Stimulated activated CD8-positive, alpha-beta memory T cell treated with anti-CD3 and anti-CD28 coated beads, Interleukin-7, amount 100 ng/mL, for 4 hours (primary cell): ENCODE measurements at regions not wholly inside any gene's neighbourhood (a gene's known extent, or its start where the extent isn't known, plus 50 kb on each side); places are given as distances from the start of the nearest gene placed in this dataset.

Experiments
- DNase-seq, 2 donors: peaks; one replicate each; pipeline ENCODE4 v3.0.0-alpha.2; 2020; ENCODE audit warnings: low read depth in 2 of 2

DNA sequence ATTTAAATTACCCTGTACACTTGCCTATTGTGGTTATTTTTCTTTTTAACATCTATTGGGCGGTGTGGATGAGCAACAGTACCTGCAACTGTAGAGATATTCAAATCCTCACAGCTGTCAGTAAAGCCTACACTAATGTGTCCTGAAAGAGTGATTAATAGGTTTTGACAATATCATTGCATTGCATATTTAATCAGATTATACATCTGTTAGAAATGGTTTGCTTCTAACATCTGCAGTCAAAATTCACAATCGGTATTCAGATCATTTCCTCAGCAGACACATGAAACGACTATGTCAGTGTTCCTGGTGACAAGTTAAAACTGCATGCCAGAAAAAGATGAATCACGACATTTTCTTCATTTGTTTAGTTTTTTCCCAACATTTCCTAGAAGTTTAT, 254.6 kb upstream of the EPHA5 start:
- no peak for DNase-seq

DNA sequence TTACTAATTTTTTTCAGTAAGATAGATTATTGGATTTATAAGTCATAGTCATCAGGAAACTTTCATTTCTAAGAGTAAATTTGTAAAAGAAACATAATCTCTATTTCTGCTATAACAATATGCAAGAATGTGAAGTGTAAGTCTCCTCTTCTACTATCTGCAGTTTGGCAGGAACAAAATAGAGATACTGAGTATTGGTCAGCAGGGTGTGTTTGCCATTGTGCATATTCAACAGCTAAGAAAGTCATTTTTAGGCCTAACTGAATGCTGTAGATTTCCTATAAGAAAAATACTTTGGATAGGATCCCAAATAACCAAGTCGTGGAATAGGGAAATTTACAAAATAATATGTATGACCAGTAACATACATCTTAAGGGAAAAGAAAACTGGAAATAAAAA, 253.3 kb upstream of the EPHA5 start:
- no peak for DNase-seq

DNA sequence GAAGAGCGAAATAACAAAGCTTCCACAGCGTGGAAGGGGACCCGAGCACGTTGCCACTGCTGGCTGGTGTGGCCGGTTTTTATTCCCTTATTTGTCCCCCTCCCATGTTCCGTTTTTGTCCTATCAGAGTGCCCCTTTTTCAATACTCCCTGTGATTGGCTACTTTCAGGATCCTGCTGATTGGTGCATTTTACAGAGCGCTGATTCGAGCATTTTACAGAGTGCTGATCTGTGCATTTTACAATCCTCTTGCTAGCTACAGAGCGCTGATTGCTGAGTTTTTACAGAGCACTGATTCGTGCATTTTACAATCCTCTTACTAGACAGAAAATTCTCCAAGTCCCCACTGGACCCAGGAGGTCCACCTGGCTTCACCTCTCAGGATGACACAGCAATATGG, 250.9 kb upstream of the EPHA5 start:
- DNase-seq, result no peak

DNA sequence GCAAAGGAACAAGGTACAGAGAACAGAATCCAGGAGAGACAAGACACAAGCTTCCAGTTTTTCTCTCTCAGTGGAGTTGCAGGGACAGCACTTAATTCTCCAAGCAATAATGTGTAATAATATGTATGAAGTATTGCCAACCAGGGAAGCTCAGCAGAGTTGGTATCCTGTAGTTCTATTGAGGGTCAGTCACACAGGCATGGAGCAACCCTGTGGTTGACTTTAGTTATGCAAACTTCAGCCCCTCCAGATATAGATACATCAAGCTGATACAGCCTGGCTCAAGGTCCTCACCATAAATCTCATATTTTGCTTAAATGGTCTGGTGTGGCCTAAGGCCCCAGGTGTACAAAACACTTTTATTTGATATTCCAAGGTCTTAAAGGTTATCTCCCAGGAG, 248.6 kb upstream of the EPHA5 start:
- DNase-seq, result no peak

DNA sequence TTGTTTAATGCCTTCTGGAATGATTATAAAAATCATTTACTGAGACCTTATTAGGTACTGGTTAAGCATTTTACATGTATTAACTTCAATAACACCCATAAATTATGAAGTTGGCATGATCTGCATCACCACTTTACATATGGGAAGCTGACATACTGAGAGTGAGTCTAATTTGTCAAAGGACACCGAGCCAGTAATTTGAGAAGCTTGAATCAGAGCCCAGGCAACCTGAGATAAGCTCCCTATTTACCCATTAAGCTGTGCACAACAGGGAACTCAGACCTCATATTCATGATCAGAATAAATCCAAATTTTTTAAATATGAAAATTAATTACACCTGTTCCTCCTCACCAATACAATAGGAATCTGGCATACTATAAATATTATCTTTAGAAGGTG, 247.9 kb upstream of the EPHA5 start:
- no peak for DNase-seq

DNA sequence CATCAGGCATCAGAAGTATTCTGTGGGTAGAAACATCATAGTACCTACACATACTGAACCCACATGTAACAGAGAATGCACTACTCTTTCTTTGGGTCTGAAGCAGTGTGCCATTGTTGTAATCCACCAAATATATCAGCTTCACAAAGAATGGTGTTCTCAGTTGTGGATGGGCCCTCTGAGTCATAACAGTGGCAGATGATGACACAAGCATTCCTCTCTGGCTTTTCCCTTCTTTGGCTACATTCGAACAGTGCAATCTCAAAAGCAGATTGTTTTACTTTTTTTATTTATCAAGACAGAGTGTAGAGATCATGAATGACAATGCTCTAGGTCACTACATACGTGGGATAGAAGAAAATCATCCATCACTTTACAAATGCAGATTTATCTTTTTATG, 247.2 kb upstream of the EPHA5 start:
- DNase-seq, result no peak

DNA sequence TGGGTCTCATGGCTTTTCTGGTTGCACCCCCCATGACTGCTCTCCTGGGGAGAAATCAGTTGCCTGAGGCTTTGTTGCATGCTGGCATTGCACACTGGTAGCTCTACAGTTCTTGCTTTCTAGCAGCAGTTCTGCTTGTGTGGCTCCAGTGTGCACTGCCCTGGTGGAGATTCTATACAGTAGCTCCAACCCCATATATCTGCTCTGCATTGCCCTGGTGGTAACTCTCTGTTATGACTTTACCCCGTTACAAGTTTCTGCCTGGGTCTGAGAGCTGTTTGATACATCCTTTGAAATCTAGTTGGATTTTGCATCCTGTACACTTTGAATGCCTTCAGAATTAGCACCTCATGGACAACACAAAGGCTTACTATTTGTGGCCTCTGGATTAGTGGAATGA, 241.4 kb upstream of the EPHA5 start:
- no peak for DNase-seq

DNA sequence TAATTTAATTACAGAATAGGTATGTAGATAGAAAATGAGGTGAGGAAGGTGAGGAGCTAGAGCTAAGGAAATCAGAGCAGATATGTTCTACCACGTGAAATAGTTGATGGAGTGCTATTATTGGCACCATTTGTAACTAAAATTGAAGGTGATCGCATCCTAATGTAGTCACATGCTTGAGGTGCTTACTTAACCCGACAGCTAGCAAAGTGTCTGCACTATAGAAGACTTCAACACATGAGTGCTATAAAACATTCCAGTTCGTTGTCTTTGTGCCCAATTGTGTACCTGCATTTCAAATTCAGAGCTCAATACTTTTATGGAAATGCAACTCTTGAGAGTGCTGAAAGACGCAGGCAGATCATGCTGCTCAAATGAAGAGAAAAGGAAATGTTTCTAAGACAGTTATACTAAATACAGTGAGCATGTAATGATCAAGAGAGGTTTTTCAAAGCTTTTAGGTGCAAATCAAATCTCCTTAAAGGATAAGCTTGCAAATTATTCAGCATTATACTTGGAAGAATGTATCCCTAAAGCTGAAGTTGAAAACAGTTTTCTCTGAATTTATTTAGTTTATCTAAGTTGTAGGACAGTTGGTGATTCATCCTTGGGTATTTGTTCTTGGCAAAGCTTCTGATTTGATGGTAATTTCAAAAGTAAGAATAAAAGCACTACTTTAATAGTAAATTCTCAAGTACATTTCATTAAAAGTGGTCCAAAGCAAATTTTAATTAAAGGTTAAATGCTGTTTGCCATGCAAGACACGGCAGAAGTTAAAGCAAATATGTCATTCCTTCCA, 223.9 kb upstream of the EPHA5 start:
- DNase-seq, result no peak

DNA sequence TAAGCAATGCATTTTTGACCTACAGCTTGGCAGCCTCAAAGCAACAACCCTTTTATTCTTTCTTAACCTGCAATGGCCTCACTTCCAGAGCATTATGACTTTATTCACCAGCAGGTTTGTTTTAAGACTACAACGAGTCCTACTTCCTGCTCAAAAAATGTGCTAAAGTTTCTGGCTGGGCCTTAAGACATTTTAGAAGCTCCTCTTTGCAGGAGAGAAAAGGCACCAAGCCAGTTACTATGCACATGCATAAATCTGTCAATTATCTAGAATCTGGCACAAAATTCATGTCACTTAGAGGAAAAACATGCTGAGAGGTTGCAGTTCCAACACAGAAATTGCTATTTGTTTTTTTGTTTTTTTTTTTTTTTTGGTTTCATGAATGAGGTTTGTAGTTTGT, 223.0 kb upstream of the EPHA5 start:
- no peak for DNase-seq

DNA sequence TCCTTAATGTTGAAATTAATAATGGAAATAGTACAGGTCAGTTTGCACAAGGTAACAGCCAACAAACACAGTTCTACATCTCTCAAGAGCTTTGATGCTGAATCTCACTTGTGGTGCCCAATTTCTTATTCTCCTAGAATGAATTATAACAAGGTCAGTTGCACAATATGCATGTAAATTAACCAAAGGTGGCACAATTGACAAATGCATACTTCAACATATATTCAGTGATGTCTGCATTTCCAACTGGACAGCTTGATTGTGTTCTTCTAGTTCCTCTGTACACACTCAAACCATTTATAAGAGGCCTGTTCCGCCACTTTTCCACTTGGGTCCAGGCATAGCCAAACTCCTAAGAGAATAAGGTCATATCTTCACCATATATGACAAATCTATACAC, 210.3 kb upstream of the EPHA5 start:
- no peak for DNase-seq

DNA sequence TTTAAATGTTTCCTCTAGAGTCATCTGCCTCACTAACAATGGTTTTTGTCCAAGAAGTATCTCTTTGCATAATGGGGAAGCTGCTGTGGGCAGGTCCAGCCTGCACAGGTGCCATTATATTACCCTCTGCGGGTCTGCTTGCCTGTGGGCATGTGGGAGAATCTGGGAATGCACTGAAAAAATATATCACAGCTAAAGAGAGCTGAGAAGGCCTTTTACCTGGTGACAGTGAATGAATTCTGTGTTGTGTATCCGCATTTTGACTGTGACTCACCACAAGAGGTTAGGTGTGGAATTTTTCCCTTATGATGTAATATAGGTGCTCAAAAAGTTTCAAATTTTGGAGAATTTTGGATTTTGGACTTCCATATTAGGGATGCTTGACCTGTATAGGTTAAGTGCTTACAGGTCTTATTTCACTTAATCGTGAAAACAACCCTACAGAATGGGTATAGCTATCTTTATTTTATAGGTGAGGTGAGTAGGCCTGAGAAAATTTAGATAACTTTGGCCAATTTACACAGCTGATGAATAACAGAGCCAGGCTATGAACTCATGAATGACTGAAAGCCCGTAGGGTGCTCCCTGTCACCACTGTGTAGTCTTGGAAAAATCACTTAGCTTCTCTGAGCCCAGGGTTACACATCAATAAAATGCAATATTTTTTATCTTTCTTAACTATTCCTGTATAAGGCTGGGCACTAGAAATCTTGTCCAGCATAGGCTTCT, 198.0 kb upstream of the EPHA5 start:
- DNase-seq, result no peak

DNA sequence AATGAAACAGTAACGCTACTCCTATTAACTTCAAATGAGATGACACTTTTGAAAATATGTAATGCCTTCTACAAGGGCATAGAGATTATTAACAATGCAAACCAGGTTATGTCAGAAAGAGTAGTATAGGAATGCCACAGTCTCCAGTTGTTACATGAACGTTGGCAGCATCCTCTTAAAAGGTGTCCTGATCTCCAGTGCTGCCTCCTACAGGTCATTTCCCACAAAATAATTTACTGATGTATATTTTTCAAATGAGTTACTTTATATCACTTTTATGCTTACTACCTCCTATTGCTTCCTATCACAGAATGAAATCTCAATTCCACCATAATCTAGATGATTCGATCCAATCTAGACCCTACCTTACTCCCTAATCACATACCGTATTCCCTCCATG, 195.2 kb upstream of the EPHA5 start:
- DNase-seq, result no peak

DNA sequence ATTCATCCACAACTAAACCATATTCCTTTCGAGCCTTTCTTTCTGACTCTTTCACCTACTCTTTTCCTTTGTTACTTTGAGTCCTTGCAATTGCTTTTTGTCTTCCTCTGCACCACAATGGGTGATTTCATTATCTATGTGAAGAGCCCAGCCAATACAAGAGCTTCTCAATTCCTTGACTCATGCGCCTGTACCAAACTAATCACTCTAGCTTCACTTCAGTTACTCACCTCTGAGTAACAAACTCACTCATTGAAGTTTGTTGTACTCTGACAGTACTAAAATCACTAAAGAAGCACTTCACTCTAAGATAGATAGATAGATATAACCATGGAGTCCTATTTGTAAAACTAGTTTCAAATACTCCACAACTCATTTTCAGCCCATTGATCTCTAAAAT, 191.7 kb upstream of the EPHA5 start:
- DNase-seq, result no peak

DNA sequence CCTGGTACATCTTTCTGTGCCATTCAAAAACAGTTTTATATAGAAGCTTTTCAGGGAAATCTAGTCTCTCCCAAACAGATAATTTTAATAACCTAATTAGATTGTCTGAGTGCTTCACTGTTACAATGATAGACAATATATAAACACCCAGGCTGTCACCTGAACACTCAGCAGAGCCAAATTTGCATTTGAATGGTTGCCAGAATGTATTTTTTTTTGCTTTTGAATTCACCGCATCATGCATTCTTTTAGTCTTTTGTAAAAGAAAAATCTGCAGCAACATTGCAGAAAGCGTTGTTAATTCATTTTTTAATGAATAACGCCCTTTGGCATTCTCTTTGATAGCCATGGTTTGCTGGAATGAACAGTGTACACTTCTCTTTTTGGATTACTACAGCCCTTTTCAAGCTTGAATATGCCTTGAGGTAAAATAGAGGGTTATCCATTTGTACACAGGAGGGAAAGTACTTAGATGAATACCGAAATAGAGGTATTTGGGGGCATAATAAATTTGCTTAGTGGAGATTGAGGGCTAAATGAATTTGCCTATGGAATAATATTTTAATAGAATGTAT, 175.0 kb upstream of the EPHA5 start:
- DNase-seq, result no peak

DNA sequence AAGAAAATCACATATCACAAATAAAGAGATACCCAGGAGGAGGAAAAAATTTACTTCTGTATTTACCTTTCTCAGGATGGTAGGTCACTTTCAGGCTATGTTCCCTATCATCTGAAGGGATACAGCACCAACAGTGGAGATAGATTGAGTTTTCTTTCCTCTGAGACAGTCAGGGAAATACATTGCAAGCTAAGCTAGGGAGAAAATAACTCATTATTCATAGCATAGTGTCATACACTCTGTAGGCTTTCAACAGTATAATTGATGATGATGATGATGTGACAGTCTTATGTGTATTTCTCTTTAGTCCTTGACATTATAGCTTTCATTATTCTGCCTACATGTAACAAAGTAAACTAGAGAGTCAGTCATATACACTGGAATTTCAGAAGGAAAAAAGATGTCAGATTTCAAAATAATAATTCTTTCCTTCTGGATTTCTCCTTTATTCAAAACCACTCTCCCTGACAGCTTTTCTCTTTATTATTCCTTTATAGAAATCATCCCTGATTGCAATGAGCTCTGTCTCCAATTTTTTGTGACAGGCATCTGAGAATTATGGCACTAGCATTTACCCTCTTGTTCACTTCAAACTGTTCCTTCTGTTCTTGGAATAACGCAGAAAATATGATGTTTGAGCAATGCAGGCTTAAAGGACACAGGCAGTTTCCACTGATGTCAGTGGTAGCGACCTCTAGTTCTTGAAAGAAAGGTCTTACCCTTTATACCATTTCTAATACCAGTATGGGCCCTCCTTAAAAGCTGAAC, 169.1 kb upstream of the EPHA5 start:
- DNase-seq, result no peak

DNA sequence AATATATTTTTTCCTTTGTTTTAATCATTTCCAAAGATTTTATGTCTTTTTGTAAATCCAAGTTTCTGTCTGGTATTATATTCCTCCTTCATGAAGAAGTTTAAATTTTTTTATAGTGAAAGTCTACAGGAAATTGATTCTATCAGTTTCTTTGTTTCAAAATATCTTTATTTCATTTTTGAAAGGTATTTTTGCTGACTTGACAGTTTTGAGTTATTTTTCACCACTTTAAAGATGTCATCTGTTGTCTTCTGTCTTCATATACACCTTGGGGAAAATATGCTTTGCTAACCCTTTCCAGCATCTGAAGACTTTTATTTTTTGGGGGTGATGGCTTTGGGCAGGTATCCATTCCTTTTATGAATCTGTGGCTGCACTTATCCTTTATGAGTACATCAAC, 164.4 kb upstream of the EPHA5 start:
- no peak for DNase-seq

DNA sequence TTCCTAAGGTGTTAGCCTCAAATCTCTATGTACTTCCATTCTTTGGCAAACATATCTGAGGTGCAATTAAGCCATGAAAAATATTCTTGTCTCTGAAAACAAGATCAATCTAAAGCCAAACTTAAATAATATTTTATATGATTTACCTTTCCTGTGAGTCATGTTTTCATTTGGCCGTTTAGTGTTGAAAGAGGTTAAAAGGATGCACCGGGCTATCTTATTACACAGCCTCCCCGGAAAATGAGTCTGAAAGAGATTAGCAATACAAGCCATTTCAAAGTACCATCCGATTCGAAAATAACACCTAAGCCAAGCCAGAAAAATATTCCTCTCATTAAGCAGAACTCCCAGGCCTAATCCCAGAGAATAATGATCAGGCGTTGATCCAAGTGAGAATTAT, 161.5 kb upstream of the EPHA5 start:
- no peak for DNase-seq

DNA sequence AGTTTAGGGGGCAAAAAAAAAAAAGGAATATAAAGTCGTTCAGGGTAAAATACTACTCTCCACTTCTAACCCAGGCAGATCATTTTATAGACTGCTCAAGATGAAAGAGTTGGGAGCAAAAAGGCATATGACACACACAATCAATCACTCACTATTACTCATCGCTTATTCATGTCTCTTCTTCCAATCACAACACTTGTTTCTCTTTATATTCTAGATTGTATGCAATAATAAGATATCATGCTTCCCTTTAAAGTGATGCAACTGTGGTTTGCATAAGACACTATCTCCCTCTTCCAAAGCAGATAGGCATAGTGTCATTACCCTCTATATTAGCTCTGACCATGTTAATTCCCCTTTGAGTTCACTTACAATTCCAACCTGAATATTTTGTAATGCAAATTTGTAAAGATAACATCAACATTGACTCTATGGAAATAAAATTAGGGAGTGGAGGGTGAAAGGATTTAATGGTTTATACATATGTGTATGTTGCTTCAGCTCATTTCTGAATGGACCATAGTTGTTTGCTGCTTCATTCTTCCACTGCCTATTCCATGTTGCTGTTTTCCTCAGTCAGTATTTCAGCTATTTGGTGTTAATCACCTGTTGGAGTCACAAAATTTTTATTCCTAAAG, 154.9 kb upstream of the EPHA5 start:
- no peak for DNase-seq

DNA sequence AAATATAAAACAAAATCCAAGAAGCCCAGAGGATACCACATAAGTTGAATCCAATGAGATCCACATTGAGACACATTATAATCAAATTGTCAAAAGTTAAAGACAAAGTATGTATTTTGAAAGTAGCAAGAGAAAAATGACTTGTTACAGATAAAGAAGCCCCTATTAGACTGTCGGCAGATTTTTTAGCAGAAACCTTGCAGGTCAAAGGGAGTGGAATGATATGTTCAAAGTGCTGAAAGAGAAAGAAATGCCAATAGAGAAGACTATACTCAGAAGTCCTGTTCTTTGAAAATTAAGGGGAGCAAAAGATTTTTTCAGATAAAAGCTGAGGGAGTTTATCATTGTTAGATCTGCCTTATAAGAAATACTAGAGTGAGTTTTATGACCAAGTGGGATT, 148.9 kb upstream of the EPHA5 start:
- DNase-seq, result no peak

DNA sequence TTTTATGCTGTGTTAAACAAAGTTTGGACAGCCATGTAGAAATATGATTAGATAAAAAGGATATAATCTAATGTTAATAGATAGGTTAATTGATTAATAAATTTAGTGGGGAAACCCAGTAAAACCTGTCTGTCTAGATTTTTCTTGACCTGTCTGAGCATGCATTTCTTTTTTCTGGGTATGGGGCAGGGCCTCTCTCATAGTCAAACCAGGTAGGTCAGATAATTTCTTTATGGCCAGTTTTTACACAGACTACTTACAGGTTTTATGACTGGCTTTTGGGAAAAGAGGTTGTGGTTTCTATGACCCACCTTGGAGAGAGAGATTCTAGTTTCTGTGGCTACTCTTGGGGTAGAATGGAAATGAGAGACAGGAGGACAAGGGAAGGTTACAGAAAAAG, 135.6 kb upstream of the EPHA5 start:
- DNase-seq, result no peak

DNA sequence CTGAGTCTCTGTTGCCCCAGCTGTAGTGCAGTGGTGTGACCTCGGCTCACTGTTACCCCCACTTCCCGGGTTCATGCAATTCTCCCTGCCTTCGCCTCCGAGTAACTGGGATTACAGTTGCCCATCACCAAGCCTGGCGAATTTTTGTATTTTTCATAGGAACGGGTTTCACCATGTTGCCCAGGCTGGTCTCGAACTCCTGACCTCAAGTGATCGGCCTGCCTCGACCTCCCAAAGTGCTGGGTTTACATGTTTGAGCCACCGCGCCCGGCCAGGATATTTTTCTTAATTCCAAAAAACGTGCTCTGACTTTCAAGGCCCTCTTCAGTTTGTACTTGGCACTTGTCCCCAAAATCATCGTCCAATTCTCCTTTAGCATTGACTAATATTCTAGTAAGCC, 129.2 kb upstream of the EPHA5 start:
- DNase-seq, result no peak

DNA sequence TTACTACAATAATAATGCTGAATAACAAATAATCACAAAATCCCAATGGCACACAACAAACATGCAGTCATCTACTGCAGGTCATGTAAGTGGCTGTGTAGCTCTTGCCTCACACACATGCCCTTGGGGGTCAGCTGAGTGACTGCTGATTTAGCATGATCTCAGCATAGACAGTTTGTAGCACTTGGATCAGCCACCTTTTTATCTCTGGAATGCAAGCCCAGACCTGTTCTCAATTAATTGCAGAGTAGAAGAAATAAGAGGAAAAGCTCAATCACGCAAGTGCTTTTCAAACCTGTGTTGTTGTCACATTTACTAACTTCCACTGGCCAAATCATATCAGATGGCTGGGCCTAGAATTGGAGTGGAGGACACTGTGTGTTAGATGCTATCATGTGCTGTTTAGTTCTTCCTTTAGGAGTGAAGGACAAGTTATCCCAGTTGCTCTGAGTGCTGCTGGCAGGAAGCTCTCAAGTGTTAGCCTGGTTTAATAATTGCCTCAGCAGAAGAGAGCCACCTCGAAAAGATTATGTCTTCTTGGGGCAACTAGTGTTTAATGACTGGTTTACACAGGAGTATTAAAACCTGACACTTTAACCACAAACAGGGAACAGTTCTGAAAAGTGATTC, 128.3 kb upstream of the EPHA5 start:
- DNase-seq, result no peak
